ENCODE measurements at regions not wholly inside any gene's neighbourhood (a gene's known extent, or its start where the extent isn't known, plus 50 kb on each side); places are given as distances from the start of the nearest gene placed in this dataset.
"Not testable (repeated sequence)": the region's sequence is repeated elsewhere in the genome, so short reads cannot be mapped to it uniquely, and the experiment has no call there.

- POLR2A ChIA-PET: not testable (repeated sequence)
Measured at GRCh38 chr7:83219231-83219630, 56.5 kb upstream of the PCLO start.

DNA sequence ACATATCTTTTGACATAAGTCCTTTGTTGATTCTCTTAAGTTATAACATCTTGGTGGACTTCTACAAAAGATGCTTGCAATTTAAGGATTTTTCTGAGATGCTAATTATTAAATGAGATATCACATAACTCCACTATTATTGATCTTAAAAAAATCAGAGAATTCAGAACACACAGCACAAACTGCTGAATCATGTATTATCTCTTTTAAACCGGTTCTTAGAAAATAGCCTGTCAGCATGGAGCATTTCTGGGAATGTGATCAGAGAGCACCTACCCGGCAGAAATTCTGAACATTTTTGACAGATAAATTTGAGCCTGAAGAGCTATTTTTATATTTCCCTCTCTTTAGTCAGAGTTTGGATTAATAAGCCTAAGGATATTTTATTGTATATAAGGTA lies 50.2 kb upstream of the PCLO start:
- Mint-ChIP-seq H3K4me3 (no peak overlapping the region), H3K4me1 (no peaks in the 10 kb centered on the region), H3K36me3 (ENCODE audit: low read depth) (no peaks in the 10 kb centered on the region), H3K9me3 (no peaks in the 10 kb centered on the region), H3K27me3 (no peaks in the 10 kb centered on the region), H3K27ac (no peak overlapping the region)
- no peak for DNase-seq
- POLR2A ChIA-PET: no interaction called here
- CTCF ChIA-PET: no interaction called here

More at GRCh38 chr7:83219231-83219630, 56.5 kb upstream of the PCLO start:
- H3K9me3 Mint-ChIP-seq: peaks cover 11% of the 10 kb centered on the region
- H3K27me3 Mint-ChIP-seq; H3K4me1 Mint-ChIP-seq; H3K27ac Mint-ChIP-seq; H3K4me3 Mint-ChIP-seq; H3K36me3 Mint-ChIP-seq (ENCODE audit: low read depth); DNase-seq; CTCF ChIA-PET: not testable (repeated sequence)

All from activated CD4-positive, alpha-beta memory T cell treated with anti-CD3 and anti-CD28 coated beads, Interleukin-2, amount 10 ng/mL, durations not matched to agents 7 days and 5 days (primary cell).